WTC11 (cell line): ENCODE measurements at regions not wholly inside any gene's neighbourhood (a gene's known extent, or its start where the extent isn't known, plus 50 kb on each side); places are given as distances from the start of the nearest gene placed in this dataset.
"Not testable (repeated sequence)": the region's sequence is repeated elsewhere in the genome, so short reads cannot be mapped to it uniquely, and the experiment has no call there.

Experiments
- ATAC-seq: fragments of 200-7000 bp; cut with Tn5 transposase; 2 replicates; pipeline ENCODE4 v1.10.0; 2021; ENCODE audit warnings: mild to moderate bottlenecking, moderate library complexity
- CTCF ChIA-PET: fragments of 300-600 bp; sonication (Branson Sonifier 250); formaldehyde crosslinking; loops from one replicate; lab custom pipeline; 2021; ENCODE audit warnings: antibody characterized with exemption; lab: Charles Lee
- POLR2A ChIA-PET: fragments of 350-600 bp; sonication (Branson Sonifier 250); formaldehyde crosslinking; loops from one replicate; lab custom pipeline; 2021; ENCODE audit warnings: antibody characterized with exemption; lab: Charles Lee
- DNase-seq: peaks from one replicate; pipeline ENCODE4 v3.0.0; 2021; ENCODE audit warnings: low spot score
- H3K27ac Mint-ChIP-seq: 2 replicates; pipeline ENCODE4 v1.8.0; 2021; ENCODE audit warnings: mixed read lengths
- H3K27me3 Mint-ChIP-seq: 2 replicates; pipeline ENCODE4 v1.8.0; 2021; ENCODE audit warnings: low read depth, mild to moderate bottlenecking, moderate library complexity, mixed read lengths
- H3K36me3 Mint-ChIP-seq: 2 replicates; pipeline ENCODE4 v1.8.0; 2021; ENCODE audit warnings: mixed read lengths
- H3K4me1 Mint-ChIP-seq: 2 replicates; pipeline ENCODE4 v1.8.0; 2022; ENCODE audit warnings: mixed read lengths
- H3K4me3 Mint-ChIP-seq: 2 replicates; pipeline ENCODE4 v1.8.0; 2021; ENCODE audit warnings: mild to moderate bottlenecking, moderate library complexity, mixed read lengths
- H3K9me3 Mint-ChIP-seq: 2 replicates; pipeline ENCODE4 v1.8.0; 2021; ENCODE audit warnings: mixed read lengths
- CBFB ChIP-seq: sonication (generic); formaldehyde crosslinking; IDR thresholded peaks from 2 replicates; pipeline ENCODE4 v1.8.1; 2022; ENCODE audit warnings: mild to moderate bottlenecking, low read depth, missing genetic modification reagents
- CTCF ChIP-seq: fragments of 200-600 bp; IDR thresholded peaks from 2 replicates; pipeline ENCODE4 v1.8.0; 2022; ENCODE audit warnings: antibody characterized with exemption
- ELF4 ChIP-seq: sonication (generic); formaldehyde crosslinking; IDR thresholded peaks from 2 replicates; pipeline ENCODE4 v1.8.1; 2022; ENCODE audit warnings: low read depth, mild to moderate bottlenecking, moderate library complexity, missing genetic modification reagents
- FOXP1 ChIP-seq: sonication (generic); formaldehyde crosslinking; IDR thresholded peaks from 2 replicates; pipeline ENCODE4 v1.8.0; 2022; ENCODE audit warnings: missing genetic modification reagents, mild to moderate bottlenecking, moderate library complexity, borderline replicate concordance
- IRF2 ChIP-seq: sonication (generic); formaldehyde crosslinking; IDR thresholded peaks from 2 replicates; pipeline ENCODE4 v1.8.0; 2022; ENCODE audit warnings: low read depth, missing genetic modification reagents, borderline replicate concordance
- MXD4 ChIP-seq: fragments of 250-450 bp; sonication (Bioruptor Pico); IDR thresholded peaks from 2 replicates; pipeline ENCODE4 v1.8.0; 2021; ENCODE audit warnings: mild to moderate bottlenecking, moderate library complexity, borderline replicate concordance
- OVOL2 ChIP-seq: fragments of 250-450 bp; sonication (Bioruptor Pico); IDR thresholded peaks from 2 replicates; pipeline ENCODE4 v1.9.0; 2021; ENCODE audit warnings: mild to moderate bottlenecking, borderline replicate concordance
- TEAD1 ChIP-seq: sonication (generic); formaldehyde crosslinking; IDR thresholded peaks from 2 replicates; pipeline ENCODE4 v1.8.0; 2022; ENCODE audit warnings: mild to moderate bottlenecking, missing genetic modification reagents
- TEAD4 ChIP-seq: sonication (generic); formaldehyde crosslinking; IDR thresholded peaks from 2 replicates; pipeline ENCODE4 v1.8.0; 2022; ENCODE audit warnings: mild to moderate bottlenecking, missing genetic modification reagents
- TP53 ChIP-seq: sonication (generic); formaldehyde crosslinking; IDR thresholded peaks from 2 replicates; pipeline ENCODE4 v1.8.1; 2023; ENCODE audit warnings: mild to moderate bottlenecking, missing genetic modification reagents
- USF1 ChIP-seq: sonication (generic); formaldehyde crosslinking; IDR thresholded peaks from 2 replicates; pipeline ENCODE4 v1.8.0; 2022; ENCODE audit warnings: mild to moderate bottlenecking, missing genetic modification reagents
- ZBTB43 ChIP-seq: sonication (generic); formaldehyde crosslinking; IDR thresholded peaks from 2 replicates; pipeline ENCODE4 v1.8.1; 2023; ENCODE audit warnings: mild to moderate bottlenecking, missing genetic modification reagents
- ZNF219 ChIP-seq: sonication (generic); formaldehyde crosslinking; IDR thresholded peaks from 2 replicates; pipeline ENCODE4 v1.8.0; 2023; ENCODE audit warnings: missing genetic modification reagents, mild to moderate bottlenecking, borderline replicate concordance
- ZNF416 ChIP-seq: fragments of 250-450 bp; sonication (Bioruptor Pico); IDR thresholded peaks from 2 replicates; pipeline ENCODE4 v1.9.0; 2021; ENCODE audit warnings: mild to moderate bottlenecking, inconsistent platforms
- TF ChIP-seq, protein P1 (sequence below): fragments of 250-450 bp; sonication (Bioruptor Pico); IDR thresholded peaks from 2 replicates; pipeline ENCODE4 v1.9.0; 2021; ENCODE audit warnings: mild to moderate bottlenecking, borderline replicate concordance
- TF ChIP-seq, protein P2 (sequence below): fragments of 250-450 bp; sonication (Bioruptor Pico); IDR thresholded peaks from 2 replicates; pipeline ENCODE4 v2.1.2; 2022; ENCODE audit warnings: mild to moderate bottlenecking, moderate library complexity
- TF ChIP-seq, protein P3 (sequence below): sonication (generic); formaldehyde crosslinking; IDR thresholded peaks from 2 replicates; pipeline ENCODE4 v1.8.0; 2023; ENCODE audit warnings: mild to moderate bottlenecking, missing genetic modification reagents

DNA sequence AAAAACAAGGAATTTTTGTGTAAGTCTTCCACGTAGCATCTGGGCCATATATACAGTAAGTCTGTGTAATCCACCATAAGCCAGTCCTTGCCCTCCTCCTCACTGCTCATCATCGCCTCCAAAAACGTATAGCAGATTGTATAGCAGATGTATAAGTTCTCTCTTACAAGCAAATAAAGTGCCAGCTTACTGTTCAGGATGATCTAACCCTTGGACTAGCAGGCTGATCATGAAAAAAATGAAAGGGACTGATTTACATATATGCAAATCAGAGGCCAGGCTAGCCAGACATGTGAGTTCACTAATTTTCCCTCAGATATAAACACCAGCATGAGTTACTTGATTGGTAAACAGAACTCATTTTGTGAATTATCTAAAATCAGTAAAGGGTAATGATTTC is 171.5 kb downstream of the LY86 start:
- H3K27me3 Mint-ChIP-seq = no peaks in the 10 kb centered on the region
- no peaks in the 10 kb centered on the region for H3K36me3 Mint-ChIP-seq
- ATAC-seq (no peak), DNase-seq (no peak)
- H3K9me3 Mint-ChIP-seq = peaks cover 6% of the 10 kb centered on the region
- no peak overlapping the region for H3K27ac Mint-ChIP-seq
- ChIA-PET CTCF (interaction anchor here (1.2 to 1.9 kb wide), 6 partner anchors 18 to 386 kb away, joined by 4 to 16 read pairs (median 10); no protein-coding TSS in a partner anchor), POLR2A (no interaction called here)
- peak overlapping the region; percentile 57 for H3K4me3 Mint-ChIP-seq
- TF ChIP-seq ZBTB43 = no peak
- TF ChIP-seq OVOL2 (CRISPR knock-in tag) = no peak
- no peak for TF ChIP-seq ZNF219 (CRISPR knock-in tag)
- TF ChIP-seq TEAD4 (CRISPR knock-in tag) = no peak
- no peak for TF ChIP-seq TP53 (CRISPR knock-in tag)
- TF ChIP-seq, protein P1, sequence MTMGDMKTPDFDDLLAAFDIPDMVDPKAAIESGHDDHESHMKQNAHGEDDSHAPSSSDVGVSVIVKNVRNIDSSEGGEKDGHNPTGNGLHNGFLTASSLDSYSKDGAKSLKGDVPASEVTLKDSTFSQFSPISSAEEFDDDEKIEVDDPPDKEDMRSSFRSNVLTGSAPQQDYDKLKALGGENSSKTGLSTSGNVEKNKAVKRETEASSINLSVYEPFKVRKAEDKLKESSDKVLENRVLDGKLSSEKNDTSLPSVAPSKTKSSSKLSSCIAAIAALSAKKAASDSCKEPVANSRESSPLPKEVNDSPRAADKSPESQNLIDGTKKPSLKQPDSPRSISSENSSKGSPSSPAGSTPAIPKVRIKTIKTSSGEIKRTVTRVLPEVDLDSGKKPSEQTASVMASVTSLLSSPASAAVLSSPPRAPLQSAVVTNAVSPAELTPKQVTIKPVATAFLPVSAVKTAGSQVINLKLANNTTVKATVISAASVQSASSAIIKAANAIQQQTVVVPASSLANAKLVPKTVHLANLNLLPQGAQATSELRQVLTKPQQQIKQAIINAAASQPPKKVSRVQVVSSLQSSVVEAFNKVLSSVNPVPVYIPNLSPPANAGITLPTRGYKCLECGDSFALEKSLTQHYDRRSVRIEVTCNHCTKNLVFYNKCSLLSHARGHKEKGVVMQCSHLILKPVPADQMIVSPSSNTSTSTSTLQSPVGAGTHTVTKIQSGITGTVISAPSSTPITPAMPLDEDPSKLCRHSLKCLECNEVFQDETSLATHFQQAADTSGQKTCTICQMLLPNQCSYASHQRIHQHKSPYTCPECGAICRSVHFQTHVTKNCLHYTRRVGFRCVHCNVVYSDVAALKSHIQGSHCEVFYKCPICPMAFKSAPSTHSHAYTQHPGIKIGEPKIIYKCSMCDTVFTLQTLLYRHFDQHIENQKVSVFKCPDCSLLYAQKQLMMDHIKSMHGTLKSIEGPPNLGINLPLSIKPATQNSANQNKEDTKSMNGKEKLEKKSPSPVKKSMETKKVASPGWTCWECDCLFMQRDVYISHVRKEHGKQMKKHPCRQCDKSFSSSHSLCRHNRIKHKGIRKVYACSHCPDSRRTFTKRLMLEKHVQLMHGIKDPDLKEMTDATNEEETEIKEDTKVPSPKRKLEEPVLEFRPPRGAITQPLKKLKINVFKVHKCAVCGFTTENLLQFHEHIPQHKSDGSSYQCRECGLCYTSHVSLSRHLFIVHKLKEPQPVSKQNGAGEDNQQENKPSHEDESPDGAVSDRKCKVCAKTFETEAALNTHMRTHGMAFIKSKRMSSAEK (CRISPR knock-in tag) = no peak
- no peak for TF ChIP-seq ZNF416 (CRISPR knock-in tag)
- peaks cover 21% of the 10 kb centered on the region for H3K4me1 Mint-ChIP-seq

DNA sequence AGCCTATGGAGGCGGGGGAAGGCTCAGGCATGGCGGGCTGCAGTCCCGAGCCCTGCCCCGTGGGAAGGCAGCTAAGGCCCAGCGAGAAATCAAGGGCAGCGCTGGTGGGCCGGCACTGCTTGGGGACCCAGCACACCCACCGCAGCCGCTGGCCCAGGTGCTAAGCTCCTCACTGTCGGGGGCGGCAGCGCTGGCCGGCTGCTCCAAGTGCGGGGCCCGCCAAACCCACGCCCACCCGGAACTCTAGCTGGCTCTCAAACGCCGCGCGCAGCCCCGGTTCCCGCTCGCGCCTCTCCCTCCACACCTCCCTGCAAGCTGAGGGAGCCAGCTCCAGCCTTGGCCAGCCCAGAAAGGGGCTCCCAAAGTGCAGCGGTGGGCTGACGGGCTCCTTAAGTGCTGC is 174.0 kb downstream of the LY86 start:
- CTCF ChIA-PET = interaction anchor here (0.7 to 0.8 kb wide), 2 partner anchors 85 to 86 kb away, joined by 4 to 5 read pairs; no protein-coding TSS in a partner anchor
- H3K9me3 Mint-ChIP-seq, H3K4me3 Mint-ChIP-seq, DNase-seq, H3K36me3 Mint-ChIP-seq, H3K27ac Mint-ChIP-seq, POLR2A ChIA-PET, H3K27me3 Mint-ChIP-seq, ATAC-seq: not testable (repeated sequence)
- peaks cover 21% of the 10 kb centered on the region for H3K4me1 Mint-ChIP-seq

DNA sequence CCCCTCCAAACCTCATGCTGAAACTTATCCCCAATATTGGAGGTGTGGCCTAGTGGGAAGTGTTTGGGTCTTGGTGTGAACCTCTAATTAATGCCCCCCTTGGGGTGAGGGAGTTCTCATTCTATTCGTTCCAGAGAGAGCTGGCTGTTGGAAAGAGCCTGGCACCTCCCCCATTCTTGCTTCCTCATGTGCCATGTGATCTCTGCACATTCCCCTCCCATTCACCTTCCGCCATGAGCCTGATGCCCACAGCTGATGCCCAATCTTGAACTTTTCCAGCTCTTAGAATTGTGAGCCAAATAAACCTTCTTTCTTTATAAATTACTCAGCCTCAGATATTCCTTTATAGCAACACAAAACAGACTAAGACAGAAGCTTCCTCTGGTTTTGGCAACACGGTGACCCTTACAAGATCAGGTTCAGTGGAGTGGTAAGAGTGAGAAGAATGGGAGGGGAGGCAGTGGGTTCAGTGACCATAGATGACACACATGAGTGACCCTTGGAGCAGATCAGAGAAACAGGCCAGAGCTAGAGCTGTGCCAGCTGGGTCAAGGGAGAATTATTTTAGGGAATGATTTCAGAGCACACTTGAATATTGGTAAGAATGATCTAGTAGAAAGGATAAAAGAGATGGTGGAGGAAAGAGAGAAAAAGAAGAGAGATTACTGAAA is 176.4 kb downstream of the LY86 start:
- no peak for TF ChIP-seq FOXP1
- no peak for TF ChIP-seq ELF4 (CRISPR knock-in tag)
- no peak for TF ChIP-seq MXD4 (CRISPR knock-in tag)
- TF ChIP-seq, protein P2, sequence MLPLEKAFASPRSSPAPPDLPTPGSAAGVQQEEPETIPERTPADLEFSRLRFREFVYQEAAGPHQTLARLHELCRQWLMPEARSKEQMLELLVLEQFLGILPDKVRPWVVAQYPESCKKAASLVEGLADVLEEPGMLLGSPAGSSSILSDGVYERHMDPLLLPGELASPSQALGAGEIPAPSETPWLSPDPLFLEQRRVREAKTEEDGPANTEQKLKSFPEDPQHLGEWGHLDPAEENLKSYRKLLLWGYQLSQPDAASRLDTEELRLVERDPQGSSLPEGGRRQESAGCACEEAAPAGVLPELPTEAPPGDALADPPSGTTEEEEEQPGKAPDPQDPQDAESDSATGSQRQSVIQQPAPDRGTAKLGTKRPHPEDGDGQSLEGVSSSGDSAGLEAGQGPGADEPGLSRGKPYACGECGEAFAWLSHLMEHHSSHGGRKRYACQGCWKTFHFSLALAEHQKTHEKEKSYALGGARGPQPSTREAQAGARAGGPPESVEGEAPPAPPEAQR (CRISPR knock-in tag) = no peak
- TF ChIP-seq OVOL2 (CRISPR knock-in tag) = no peak
- TF ChIP-seq, protein P3, sequence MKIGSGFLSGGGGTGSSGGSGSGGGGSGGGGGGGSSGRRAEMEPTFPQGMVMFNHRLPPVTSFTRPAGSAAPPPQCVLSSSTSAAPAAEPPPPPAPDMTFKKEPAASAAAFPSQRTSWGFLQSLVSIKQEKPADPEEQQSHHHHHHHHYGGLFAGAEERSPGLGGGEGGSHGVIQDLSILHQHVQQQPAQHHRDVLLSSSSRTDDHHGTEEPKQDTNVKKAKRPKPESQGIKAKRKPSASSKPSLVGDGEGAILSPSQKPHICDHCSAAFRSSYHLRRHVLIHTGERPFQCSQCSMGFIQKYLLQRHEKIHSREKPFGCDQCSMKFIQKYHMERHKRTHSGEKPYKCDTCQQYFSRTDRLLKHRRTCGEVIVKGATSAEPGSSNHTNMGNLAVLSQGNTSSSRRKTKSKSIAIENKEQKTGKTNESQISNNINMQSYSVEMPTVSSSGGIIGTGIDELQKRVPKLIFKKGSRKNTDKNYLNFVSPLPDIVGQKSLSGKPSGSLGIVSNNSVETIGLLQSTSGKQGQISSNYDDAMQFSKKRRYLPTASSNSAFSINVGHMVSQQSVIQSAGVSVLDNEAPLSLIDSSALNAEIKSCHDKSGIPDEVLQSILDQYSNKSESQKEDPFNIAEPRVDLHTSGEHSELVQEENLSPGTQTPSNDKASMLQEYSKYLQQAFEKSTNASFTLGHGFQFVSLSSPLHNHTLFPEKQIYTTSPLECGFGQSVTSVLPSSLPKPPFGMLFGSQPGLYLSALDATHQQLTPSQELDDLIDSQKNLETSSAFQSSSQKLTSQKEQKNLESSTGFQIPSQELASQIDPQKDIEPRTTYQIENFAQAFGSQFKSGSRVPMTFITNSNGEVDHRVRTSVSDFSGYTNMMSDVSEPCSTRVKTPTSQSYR (CRISPR knock-in tag) = no peak
- TF ChIP-seq IRF2 (CRISPR knock-in tag) = no peak
- TF ChIP-seq CBFB (CRISPR knock-in tag) = no peak
- no peak for TF ChIP-seq CTCF
- no peak for TF ChIP-seq ZNF219 (CRISPR knock-in tag)
- TF ChIP-seq USF1 (CRISPR knock-in tag) = no peak
- TF ChIP-seq TEAD1 = no peak
- peaks cover 6% of the 10 kb centered on the region for H3K9me3 Mint-ChIP-seq
- no peak for ATAC-seq
- peaks cover 2% of the 10 kb centered on the region for H3K4me1 Mint-ChIP-seq
- no peaks in the 10 kb centered on the region for H3K27me3 Mint-ChIP-seq
- H3K4me3 Mint-ChIP-seq = no peak overlapping the region
- no peak for DNase-seq
- H3K36me3 Mint-ChIP-seq = no peaks in the 10 kb centered on the region
- POLR2A ChIA-PET = no interaction called here
- CTCF ChIA-PET = no interaction called here
- no peak overlapping the region for H3K27ac Mint-ChIP-seq
